ENCODE measurements at regions not wholly inside any gene's neighbourhood (a gene's known extent, or its start where the extent isn't known, plus 50 kb on each side); places are given as distances from the start of the nearest gene placed in this dataset.

DNA sequence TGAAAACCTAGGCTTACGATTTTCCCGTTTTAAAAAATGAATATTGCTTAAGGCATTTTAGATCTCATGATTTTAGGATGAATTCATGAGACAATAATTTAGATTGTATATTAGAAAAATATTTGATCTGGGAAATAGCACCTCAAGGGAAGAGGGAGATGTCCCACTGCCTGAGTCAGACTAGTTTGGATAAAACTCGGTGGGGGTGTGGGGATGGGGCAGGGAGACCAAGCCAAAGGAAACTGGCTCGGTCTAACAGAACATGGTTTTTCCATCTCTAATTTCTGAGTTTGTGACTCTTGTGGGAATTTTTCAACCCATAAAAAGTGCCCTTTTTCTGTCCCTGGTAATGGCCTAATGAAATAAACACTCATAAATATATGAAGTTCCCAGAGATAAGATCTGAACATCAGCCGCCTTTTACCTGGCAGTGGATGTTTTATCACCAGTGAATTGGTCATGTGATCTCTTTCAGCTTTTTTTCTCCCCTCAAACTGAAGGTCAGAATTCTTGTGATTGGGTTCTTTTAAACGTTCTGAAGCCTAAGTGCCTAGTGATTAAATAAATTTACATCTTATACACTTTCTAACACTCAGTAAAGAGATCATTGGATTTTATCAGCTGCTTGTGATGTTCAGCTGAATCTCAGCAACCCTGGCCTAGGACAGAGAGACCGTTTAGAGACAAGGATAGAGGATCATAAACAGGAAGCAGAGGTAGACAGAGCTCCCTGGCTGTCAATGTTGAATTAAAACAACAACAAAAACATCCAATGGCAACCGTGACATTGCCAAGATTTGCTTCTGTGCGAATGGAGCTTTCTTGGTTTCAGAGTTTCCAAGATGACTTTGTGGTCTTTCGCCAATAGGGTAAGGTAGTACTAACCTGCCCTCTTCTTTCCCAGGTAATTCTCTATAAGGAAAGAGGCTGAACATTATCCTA lies 1038.2 kb downstream of the MCTP2 start:
- no peaks in the 10 kb centered on the region for H3K9me3 ChIP-seq (ENCODE audit: control insufficient read depth, insufficient read depth, low read depth, low read length)
- H3K9ac ChIP-seq (ENCODE audit: insufficient read depth, low read length), result no peak overlapping the region
- H4K20me1 ChIP-seq (ENCODE audit: control insufficient read depth, extremely low read depth, insufficient read depth, low read length), result no peaks in the 10 kb centered on the region
- no peaks in the 10 kb centered on the region for H3K36me3 ChIP-seq (ENCODE audit: control insufficient read depth, insufficient read depth, low read length)
- H3K4me3 ChIP-seq (replicated peaks in 1 of 4; ENCODE audit: control extremely low read depth in 1 of 4, insufficient read depth in 1 of 4, low read depth in 3 of 4, low read length in 4 of 4), result no peak overlapping the region
- no peak for DNase-seq (ENCODE audit: low read depth in 2 of 2)
- peaks cover 16% of the 10 kb centered on the region for H3K4me1 ChIP-seq (ENCODE audit: control insufficient read depth, extremely low read depth, insufficient read depth, low read length)
- no peak overlapping the region for H2AFZ ChIP-seq (ENCODE audit: low read length)
- H3K27ac ChIP-seq (ENCODE audit: insufficient read depth, low read length), result peak overlapping the region; percentile 7
- no peak overlapping the region for H3K4me2 ChIP-seq (ENCODE audit: extremely low read depth, insufficient read depth, low read length)
- no peaks in the 10 kb centered on the region for H3K27me3 ChIP-seq (ENCODE audit: control insufficient read depth, insufficient read depth, low read length)
- TF ChIP-seq, protein P1, sequence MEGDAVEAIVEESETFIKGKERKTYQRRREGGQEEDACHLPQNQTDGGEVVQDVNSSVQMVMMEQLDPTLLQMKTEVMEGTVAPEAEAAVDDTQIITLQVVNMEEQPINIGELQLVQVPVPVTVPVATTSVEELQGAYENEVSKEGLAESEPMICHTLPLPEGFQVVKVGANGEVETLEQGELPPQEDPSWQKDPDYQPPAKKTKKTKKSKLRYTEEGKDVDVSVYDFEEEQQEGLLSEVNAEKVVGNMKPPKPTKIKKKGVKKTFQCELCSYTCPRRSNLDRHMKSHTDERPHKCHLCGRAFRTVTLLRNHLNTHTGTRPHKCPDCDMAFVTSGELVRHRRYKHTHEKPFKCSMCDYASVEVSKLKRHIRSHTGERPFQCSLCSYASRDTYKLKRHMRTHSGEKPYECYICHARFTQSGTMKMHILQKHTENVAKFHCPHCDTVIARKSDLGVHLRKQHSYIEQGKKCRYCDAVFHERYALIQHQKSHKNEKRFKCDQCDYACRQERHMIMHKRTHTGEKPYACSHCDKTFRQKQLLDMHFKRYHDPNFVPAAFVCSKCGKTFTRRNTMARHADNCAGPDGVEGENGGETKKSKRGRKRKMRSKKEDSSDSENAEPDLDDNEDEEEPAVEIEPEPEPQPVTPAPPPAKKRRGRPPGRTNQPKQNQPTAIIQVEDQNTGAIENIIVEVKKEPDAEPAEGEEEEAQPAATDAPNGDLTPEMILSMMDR (conservative IDR thresholded peaks at IDR 0.05 in 1 of 2, IDR thresholded peaks at IDR 0.05 in 1 of 2; ENCODE audit: low read depth in 1 of 2, low read length in 2 of 2), result no peak
- no peak for TF ChIP-seq EZH2 (IDR thresholded peaks at IDR 0.05; ENCODE audit: low read length, missing control alignments)
- H3K79me2 ChIP-seq (ENCODE audit: control insufficient read depth, insufficient read depth, low read length), result no peaks in the 10 kb centered on the region

GRCh38 chr15:95274101-95274500 lies 1042.7 kb downstream of the MCTP2 start:
- no peaks in the 10 kb centered on the region for H3K79me2 ChIP-seq (ENCODE audit: control insufficient read depth, insufficient read depth, low read length)
- H4K20me1 ChIP-seq (ENCODE audit: control insufficient read depth, extremely low read depth, insufficient read depth, low read length), result no peaks in the 10 kb centered on the region
- no peaks in the 10 kb centered on the region for H3K36me3 ChIP-seq (ENCODE audit: control insufficient read depth, insufficient read depth, low read length)
- no peak for TF ChIP-seq EZH2 (IDR thresholded peaks at IDR 0.05; ENCODE audit: low read length, missing control alignments)
- TF ChIP-seq, protein P1 (conservative IDR thresholded peaks at IDR 0.05 in 1 of 2, IDR thresholded peaks at IDR 0.05 in 1 of 2; ENCODE audit: low read depth in 1 of 2, low read length in 2 of 2), result no peak
- H3K4me1 ChIP-seq (ENCODE audit: control insufficient read depth, extremely low read depth, insufficient read depth, low read length), result peaks cover 22% of the 10 kb centered on the region
- H3K9me3 ChIP-seq (ENCODE audit: control insufficient read depth, insufficient read depth, low read depth, low read length), result no peaks in the 10 kb centered on the region
- H3K27ac ChIP-seq (ENCODE audit: insufficient read depth, low read length), result no peak overlapping the region
- no peak overlapping the region for H3K4me2 ChIP-seq (ENCODE audit: extremely low read depth, insufficient read depth, low read length)
- H3K4me3 ChIP-seq (replicated peaks in 1 of 4; ENCODE audit: control extremely low read depth in 1 of 4, insufficient read depth in 1 of 4, low read depth in 3 of 4, low read length in 4 of 4), result no peak overlapping the region
- H3K27me3 ChIP-seq (ENCODE audit: control insufficient read depth, insufficient read depth, low read length), result no peaks in the 10 kb centered on the region
- H2AFZ ChIP-seq (ENCODE audit: low read length), result no peak overlapping the region
- DNase-seq (ENCODE audit: low read depth in 2 of 2), result no peak
- no peak overlapping the region for H3K9ac ChIP-seq (ENCODE audit: insufficient read depth, low read length)

DNA sequence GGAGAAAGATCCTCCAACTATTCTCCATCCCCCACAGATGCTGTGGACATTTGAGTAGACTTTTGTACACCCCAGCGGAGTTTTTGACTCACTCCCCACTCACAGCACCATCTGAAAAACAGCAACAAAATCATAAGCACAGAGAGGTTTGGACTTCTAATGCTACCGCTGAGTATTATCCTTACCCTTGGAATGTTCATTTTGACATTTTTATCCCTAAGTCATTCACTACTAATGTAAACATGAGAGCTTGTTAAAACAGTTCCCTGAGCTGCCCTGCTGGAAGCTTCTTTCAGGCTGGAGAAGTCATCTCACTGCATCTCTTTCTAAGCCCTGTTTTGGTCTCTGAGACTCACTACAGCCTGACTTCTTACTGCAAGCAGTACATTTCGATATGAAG lies 1045.9 kb downstream of the MCTP2 start:
- Histone ChIP-seq H3K9ac (ENCODE audit: insufficient read depth, low read length) (no peak overlapping the region), H3K4me2 (ENCODE audit: extremely low read depth, insufficient read depth, low read length) (peak overlapping the region; percentile 58), H3K27ac (ENCODE audit: insufficient read depth, low read length) (peak overlapping the region; percentile 70), H3K27me3 (ENCODE audit: control insufficient read depth, insufficient read depth, low read length) (no peaks in the 10 kb centered on the region), H3K4me3 (replicated peaks in 1 of 4; ENCODE audit: control extremely low read depth in 1 of 4, insufficient read depth in 1 of 4, low read depth in 3 of 4, low read length in 4 of 4) (no peak overlapping the region), H3K9me3 (ENCODE audit: control insufficient read depth, insufficient read depth, low read depth, low read length) (no peaks in the 10 kb centered on the region), H4K20me1 (ENCODE audit: control insufficient read depth, extremely low read depth, insufficient read depth, low read length) (no peaks in the 10 kb centered on the region), H2AFZ (ENCODE audit: low read length) (no peak overlapping the region), H3K79me2 (ENCODE audit: control insufficient read depth, insufficient read depth, low read length) (no peaks in the 10 kb centered on the region), H3K36me3 (ENCODE audit: control insufficient read depth, insufficient read depth, low read length) (no peaks in the 10 kb centered on the region), H3K4me1 (ENCODE audit: control insufficient read depth, extremely low read depth, insufficient read depth, low read length) (peaks cover 24% of the 10 kb centered on the region)
- no peak for TF ChIP-seq EZH2 (IDR thresholded peaks at IDR 0.05; ENCODE audit: low read length, missing control alignments)
- TF ChIP-seq, protein P1 (conservative IDR thresholded peaks at IDR 0.05 in 1 of 2, IDR thresholded peaks at IDR 0.05 in 1 of 2; ENCODE audit: low read depth in 1 of 2, low read length in 2 of 2), result no peak
- DNase-seq (ENCODE audit: low read depth in 2 of 2), result peak; percentile 84 to 85

Measured in fibroblast of lung (primary cell).